Osteoblast (primary cell): ENCODE measurements at regions not wholly inside any gene's neighbourhood (a gene's known extent, or its start where the extent isn't known, plus 50 kb on each side); places are given as distances from the start of the nearest gene placed in this dataset.

Experiments
- DNase-seq: peaks from one replicate; pipeline ENCODE4 v3.0.0; 2011; ENCODE audit warnings: low spot score, mixed read lengths; ENCODE audit not compliant: insufficient read length; ENCODE audit errors: missing footprints
- H2AFZ ChIP-seq: 2 replicates; pipeline ENCODE4 v1.6.0; 2011; ENCODE audit warnings: mild to moderate bottlenecking, low read length
- H3K27ac ChIP-seq: 2 replicates; pipeline ENCODE4 v1.5.1; 2011; ENCODE audit warnings: mild to moderate bottlenecking, low read depth, low read length, moderate library complexity
- H3K27me3 ChIP-seq: 2 replicates; pipeline ENCODE4 v1.6.0; 2012; ENCODE audit warnings: mild to moderate bottlenecking, control low read depth, inconsistent platforms, low read length, moderate library complexity; ENCODE audit not compliant: insufficient read depth
- H3K36me3 ChIP-seq: 2 replicates; pipeline ENCODE4 v1.5.1; 2011; ENCODE audit warnings: mild to moderate bottlenecking, low read length, control low read depth, moderate library complexity; ENCODE audit not compliant: insufficient read depth
- H3K4me1 ChIP-seq: 2 replicates; pipeline ENCODE4 v1.5.1; 2011; ENCODE audit warnings: mild to moderate bottlenecking, low read length, control low read depth, moderate library complexity; ENCODE audit not compliant: insufficient read depth
- H3K4me2 ChIP-seq: 2 replicates; pipeline ENCODE4 v1.6.0; 2011; ENCODE audit warnings: mild to moderate bottlenecking, low read length; ENCODE audit not compliant: insufficient read depth
- H3K4me3 ChIP-seq: fragments of 200-600 bp; sonication (generic); 3 replicates; pipeline ENCODE4 v1.5.1; 2012; ENCODE audit warnings: mild to moderate bottlenecking, low read length, inconsistent platforms; ENCODE audit not compliant: insufficient read depth
- H3K79me2 ChIP-seq: 2 replicates; pipeline ENCODE4 v1.6.0; 2012; ENCODE audit warnings: mild to moderate bottlenecking, low read length, control low read depth, inconsistent platforms; ENCODE audit not compliant: insufficient read depth
- H3K9me3 ChIP-seq: 2 replicates; pipeline ENCODE4 v1.5.1; 2011; ENCODE audit warnings: low read depth, low read length, control low read depth
- H4K20me1 ChIP-seq: 2 replicates; pipeline ENCODE4 v1.6.0; 2012; ENCODE audit warnings: mild to moderate bottlenecking, low read length, control low read depth; ENCODE audit not compliant: insufficient read depth
- CTCF ChIP-seq: IDR thresholded peaks from 2 replicates; pipeline ENCODE4 v1.5.1; 2011; ENCODE audit warnings: mild to moderate bottlenecking, low read depth, low read length, moderate library complexity; ENCODE audit errors: extremely low read depth

GRCh38 chr7:114862406-114862805 lies 59.5 kb upstream of the MDFIC start:
- Histone ChIP-seq H3K27ac (no peak overlapping the region), H3K4me3 (no peak overlapping the region), H3K27me3 (no peaks in the 10 kb centered on the region), H3K36me3 (no peaks in the 10 kb centered on the region), H4K20me1 (no peaks in the 10 kb centered on the region), H3K79me2 (no peaks in the 10 kb centered on the region), H3K4me2 (no peak overlapping the region), H2AFZ (no peak overlapping the region), H3K4me1 (no peaks in the 10 kb centered on the region), H3K9me3 (no peaks in the 10 kb centered on the region)
- DNase-seq = no peak
- TF ChIP-seq CTCF = no peak

- no peaks in the 10 kb centered on the region for H4K20me1 ChIP-seq
These were observed 57.6 kb upstream of the MDFIC start for GRCh38 chr7:114864278-114864677.

GRCh38 chr7:114865564-114865963 lies 56.3 kb upstream of the MDFIC start:
- H3K79me2 ChIP-seq = no peaks in the 10 kb centered on the region
- DNase-seq = peak; percentile 73
- H4K20me1 ChIP-seq = no peaks in the 10 kb centered on the region
- H3K9me3 ChIP-seq = no peaks in the 10 kb centered on the region
- no peaks in the 10 kb centered on the region for H3K4me1 ChIP-seq
- no peaks in the 10 kb centered on the region for H3K36me3 ChIP-seq
- no peak overlapping the region for H3K4me2 ChIP-seq
- no peaks in the 10 kb centered on the region for H3K27me3 ChIP-seq
- H3K4me3 ChIP-seq = no peak overlapping the region
- H2AFZ ChIP-seq = no peak overlapping the region
- H3K27ac ChIP-seq = no peak overlapping the region
- TF ChIP-seq CTCF = peak; percentile 93

More at GRCh38 chr7:114864278-114864677, 57.6 kb upstream of the MDFIC start:
- H3K4me1 ChIP-seq = no peaks in the 10 kb centered on the region
- H3K4me2 ChIP-seq = no peak overlapping the region
- H3K27ac ChIP-seq = no peak overlapping the region
- H3K27me3 ChIP-seq = no peaks in the 10 kb centered on the region
- no peak for TF ChIP-seq CTCF
- no peaks in the 10 kb centered on the region for H3K9me3 ChIP-seq
- no peak overlapping the region for H2AFZ ChIP-seq
- H3K4me3 ChIP-seq = no peak overlapping the region
- H3K36me3 ChIP-seq = no peaks in the 10 kb centered on the region
- DNase-seq = no peak
- H3K79me2 ChIP-seq = no peaks in the 10 kb centered on the region
